Breast epithelium (tissue), 3 donors: ENCODE measurements at regions not wholly inside any gene's neighbourhood (a gene's known extent, or its start where the extent isn't known, plus 50 kb on each side); places are given as distances from the start of the nearest gene placed in this dataset.
"Not testable (repeated sequence)": the region's sequence is repeated elsewhere in the genome, so short reads cannot be mapped to it uniquely, and the experiment has no call there.

Source experiments
- POLR2A ChIP-seq: fragments of 450-650 bp; IDR thresholded peaks from one replicate; pipeline ENCODE4 v1.6.1; 2016; ENCODE audit warnings: antibody characterized with exemption, mild to moderate bottlenecking, moderate library complexity
- POLR2AphosphoS5 ChIP-seq, 3 donors: sonication (generic); formaldehyde crosslinking; IDR thresholded peaks; one replicate each; pipeline ENCODE4 v1.6.1; 2017; ENCODE audit warnings: antibody characterized with exemption in 3 of 3
- TF ChIP-seq, protein P1 (sequence below), 3 donors: fragments of 450-650 bp; IDR thresholded peaks; one replicate each; pipeline ENCODE4 v1.5.1; 2016 to 2017; ENCODE audit warnings: antibody characterized with exemption in 3 of 3, mild to moderate bottlenecking in 3 of 3, moderate library complexity in 3 of 3

DNA sequence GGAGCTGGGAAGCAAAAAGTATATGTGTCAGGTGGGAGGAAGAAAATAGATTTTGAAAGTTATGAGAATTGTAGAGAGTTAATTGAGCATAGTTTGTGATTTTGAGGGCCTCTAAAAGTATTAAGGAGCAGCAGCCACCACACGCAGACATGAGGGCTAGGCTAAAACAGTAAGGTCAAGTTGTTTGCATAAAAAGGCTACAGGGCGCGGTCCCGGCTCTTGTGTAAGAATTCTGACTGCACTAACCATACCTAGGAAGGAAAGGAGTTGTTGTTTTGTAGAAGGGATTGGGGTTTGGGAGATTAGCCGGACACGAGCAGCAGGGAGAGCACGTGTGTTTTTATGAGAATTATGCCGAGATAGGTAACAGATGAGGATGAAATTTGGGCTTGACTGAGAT, 207.2 kb upstream of the ELL2 start:
- TF ChIP-seq, protein P1, sequence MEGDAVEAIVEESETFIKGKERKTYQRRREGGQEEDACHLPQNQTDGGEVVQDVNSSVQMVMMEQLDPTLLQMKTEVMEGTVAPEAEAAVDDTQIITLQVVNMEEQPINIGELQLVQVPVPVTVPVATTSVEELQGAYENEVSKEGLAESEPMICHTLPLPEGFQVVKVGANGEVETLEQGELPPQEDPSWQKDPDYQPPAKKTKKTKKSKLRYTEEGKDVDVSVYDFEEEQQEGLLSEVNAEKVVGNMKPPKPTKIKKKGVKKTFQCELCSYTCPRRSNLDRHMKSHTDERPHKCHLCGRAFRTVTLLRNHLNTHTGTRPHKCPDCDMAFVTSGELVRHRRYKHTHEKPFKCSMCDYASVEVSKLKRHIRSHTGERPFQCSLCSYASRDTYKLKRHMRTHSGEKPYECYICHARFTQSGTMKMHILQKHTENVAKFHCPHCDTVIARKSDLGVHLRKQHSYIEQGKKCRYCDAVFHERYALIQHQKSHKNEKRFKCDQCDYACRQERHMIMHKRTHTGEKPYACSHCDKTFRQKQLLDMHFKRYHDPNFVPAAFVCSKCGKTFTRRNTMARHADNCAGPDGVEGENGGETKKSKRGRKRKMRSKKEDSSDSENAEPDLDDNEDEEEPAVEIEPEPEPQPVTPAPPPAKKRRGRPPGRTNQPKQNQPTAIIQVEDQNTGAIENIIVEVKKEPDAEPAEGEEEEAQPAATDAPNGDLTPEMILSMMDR (IDR thresholded peaks at IDR 0.05), result not testable (repeated sequence)
- TF ChIP-seq POLR2AphosphoS5 (IDR thresholded peaks at IDR 0.05); POLR2A: not testable (repeated sequence)
